T-helper 2 cell treated with Interferon-gamma antibody and Interleukin-4, amounts not matched to agents 5 μg/mL and 100 μg/mL, for 36 hours (primary cell): ENCODE measurements at regions not wholly inside any gene's neighbourhood (a gene's known extent, or its start where the extent isn't known, plus 50 kb on each side); places are given as distances from the start of the nearest gene placed in this dataset.

Source experiments
- DNase-seq: peaks from one replicate; pipeline ENCODE4 v3.0.0; 2021; ENCODE audit warnings: low spot score
- H3K27ac Mint-ChIP-seq: one replicate; pipeline ENCODE4 v1.8.0; 2021; ENCODE audit warnings: mild to moderate bottlenecking, mixed read lengths
- H3K27me3 Mint-ChIP-seq: one replicate; pipeline ENCODE4 v1.8.0; 2021; ENCODE audit warnings: low read depth, mixed read lengths
- H3K36me3 Mint-ChIP-seq: one replicate; pipeline ENCODE4 v1.8.0; 2021; ENCODE audit warnings: low read depth, mixed read lengths
- H3K4me1 Mint-ChIP-seq: one replicate; pipeline ENCODE4 v1.8.0; 2021; ENCODE audit warnings: low read depth, mixed read lengths
- H3K4me3 Mint-ChIP-seq: one replicate; pipeline ENCODE4 v1.8.0; 2022; ENCODE audit warnings: mild to moderate bottlenecking, moderate library complexity, mixed read lengths
- H3K9me3 Mint-ChIP-seq: one replicate; pipeline ENCODE4 v1.8.0; 2021; ENCODE audit warnings: mixed read lengths

DNA sequence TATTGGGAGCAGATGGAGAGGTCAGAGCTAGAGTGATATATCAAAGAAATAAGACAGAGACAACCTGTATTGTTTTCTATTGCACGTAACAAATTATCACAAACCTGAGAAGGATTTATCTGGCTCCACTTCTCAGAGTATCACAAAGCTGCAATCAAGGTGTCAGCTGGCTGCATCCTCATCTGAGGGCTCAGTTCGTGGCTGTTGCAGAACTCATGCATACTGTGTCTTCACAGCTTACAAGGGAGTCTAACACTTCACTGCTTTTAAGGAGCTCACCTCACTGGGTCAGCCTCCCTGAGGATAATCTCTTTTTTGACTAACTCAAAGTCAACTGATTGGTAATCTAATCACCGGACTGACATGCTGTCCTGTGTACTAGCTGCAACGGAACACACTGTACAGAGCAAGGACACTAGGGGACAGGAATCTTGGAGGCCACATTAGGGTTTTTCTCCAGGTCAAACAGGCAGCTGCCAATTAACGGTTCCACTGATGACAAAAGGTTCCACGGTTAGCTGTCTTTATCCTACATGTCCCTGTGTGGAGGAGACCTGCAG, 1006.8 kb upstream of the SEMA6D start:
- H3K9me3 Mint-ChIP-seq = peaks cover 52% of the 10 kb centered on the region
- no peak for DNase-seq
- no peak overlapping the region for H3K4me3 Mint-ChIP-seq
- no peaks in the 10 kb centered on the region for H3K36me3 Mint-ChIP-seq
- H3K27me3 Mint-ChIP-seq = no peaks in the 10 kb centered on the region
- H3K4me1 Mint-ChIP-seq = no peaks in the 10 kb centered on the region
- no peak overlapping the region for H3K27ac Mint-ChIP-seq

GRCh38 chr15:46713045-46713444, 1004.3 kb upstream of the SEMA6D start:
- DNase-seq = no peak
- H3K4me3 Mint-ChIP-seq = no peak overlapping the region
- H3K9me3 Mint-ChIP-seq = peaks cover 43% of the 10 kb centered on the region
- no peaks in the 10 kb centered on the region for H3K36me3 Mint-ChIP-seq
- no peaks in the 10 kb centered on the region for H3K27me3 Mint-ChIP-seq
- H3K4me1 Mint-ChIP-seq = no peaks in the 10 kb centered on the region
- H3K27ac Mint-ChIP-seq = no peak overlapping the region

- H3K4me1 Mint-ChIP-seq = no peaks in the 10 kb centered on the region
- no peak for DNase-seq
- H3K4me3 Mint-ChIP-seq = no peak overlapping the region
- no peaks in the 10 kb centered on the region for H3K36me3 Mint-ChIP-seq
- no peaks in the 10 kb centered on the region for H3K27me3 Mint-ChIP-seq
- H3K27ac Mint-ChIP-seq = no peak overlapping the region
- H3K9me3 Mint-ChIP-seq = peaks cover 31% of the 10 kb centered on the region
Observed at GRCh38 chr15:46714950-46715349, 1002.4 kb upstream of the SEMA6D start.

GRCh38 chr15:46723308-46723707, 994.0 kb upstream of the SEMA6D start:
- Mint-ChIP-seq H3K9me3 (peaks cover 48% of the 10 kb centered on the region), H3K27ac (no peak overlapping the region), H3K27me3 (no peaks in the 10 kb centered on the region), H3K4me3 (no peak overlapping the region), H3K4me1 (no peaks in the 10 kb centered on the region), H3K36me3 (no peaks in the 10 kb centered on the region)
- DNase-seq = no peak

DNA sequence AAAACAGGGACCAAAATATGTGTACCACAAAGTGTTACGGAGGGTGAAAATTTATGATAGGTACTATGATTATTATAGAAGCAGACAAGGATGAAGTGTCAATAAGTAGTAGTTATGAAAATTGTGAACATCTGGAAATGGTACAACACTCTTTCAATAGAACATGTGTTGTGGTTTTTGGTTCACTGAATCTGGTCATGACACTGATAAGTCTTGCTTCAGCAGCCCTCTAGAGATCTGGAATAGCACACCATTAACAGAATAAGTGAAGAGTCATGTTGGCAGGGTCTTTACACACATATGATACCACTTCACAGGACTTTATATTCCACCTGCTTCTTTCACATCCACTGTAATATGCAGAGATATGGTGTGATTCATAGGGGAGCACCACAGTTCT, 985.2 kb upstream of the SEMA6D start:
- peaks cover 35% of the 10 kb centered on the region for H3K9me3 Mint-ChIP-seq
- no peaks in the 10 kb centered on the region for H3K36me3 Mint-ChIP-seq
- no peaks in the 10 kb centered on the region for H3K27me3 Mint-ChIP-seq
- H3K4me1 Mint-ChIP-seq = no peaks in the 10 kb centered on the region
- no peak for DNase-seq
- no peak overlapping the region for H3K4me3 Mint-ChIP-seq
- H3K27ac Mint-ChIP-seq = no peak overlapping the region

GRCh38 chr15:46735115-46735514, 982.2 kb upstream of the SEMA6D start:
- no peak overlapping the region for H3K27ac Mint-ChIP-seq
- H3K27me3 Mint-ChIP-seq = no peaks in the 10 kb centered on the region
- no peaks in the 10 kb centered on the region for H3K4me1 Mint-ChIP-seq
- peaks cover 21% of the 10 kb centered on the region for H3K9me3 Mint-ChIP-seq
- no peak overlapping the region for H3K4me3 Mint-ChIP-seq
- no peaks in the 10 kb centered on the region for H3K36me3 Mint-ChIP-seq
- no peak for DNase-seq

GRCh38 chr15:46751303-46751702, 966.0 kb upstream of the SEMA6D start:
- H3K36me3 Mint-ChIP-seq = no peaks in the 10 kb centered on the region
- no peak for DNase-seq
- H3K9me3 Mint-ChIP-seq = peaks cover 27% of the 10 kb centered on the region
- H3K4me3 Mint-ChIP-seq = no peak overlapping the region
- H3K27ac Mint-ChIP-seq = no peak overlapping the region
- no peaks in the 10 kb centered on the region for H3K27me3 Mint-ChIP-seq
- H3K4me1 Mint-ChIP-seq = no peaks in the 10 kb centered on the region

DNA sequence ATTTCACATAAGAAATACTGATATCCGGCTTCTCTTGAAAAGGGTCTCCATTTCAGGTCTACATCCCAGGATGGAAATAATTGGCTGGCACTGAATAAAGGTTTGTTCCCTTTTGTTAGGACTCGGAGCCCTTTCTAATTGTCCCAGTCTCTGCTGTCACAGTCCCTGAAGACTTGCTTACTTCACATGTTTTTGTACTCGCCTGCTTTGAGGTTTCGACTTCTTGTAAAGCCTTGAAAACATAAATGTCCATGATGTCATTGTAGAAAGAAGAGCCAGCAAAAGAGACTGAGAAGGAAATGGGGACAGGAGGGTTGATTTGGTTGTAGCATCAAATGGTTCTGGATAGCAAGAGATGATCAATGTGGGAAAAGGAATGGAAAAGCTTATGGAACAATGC, 963.4 kb upstream of the SEMA6D start:
- H3K27me3 Mint-ChIP-seq = no peaks in the 10 kb centered on the region
- no peaks in the 10 kb centered on the region for H3K4me1 Mint-ChIP-seq
- H3K27ac Mint-ChIP-seq = no peak overlapping the region
- peaks cover 44% of the 10 kb centered on the region for H3K9me3 Mint-ChIP-seq
- no peak for DNase-seq
- no peak overlapping the region for H3K4me3 Mint-ChIP-seq
- no peaks in the 10 kb centered on the region for H3K36me3 Mint-ChIP-seq

DNA sequence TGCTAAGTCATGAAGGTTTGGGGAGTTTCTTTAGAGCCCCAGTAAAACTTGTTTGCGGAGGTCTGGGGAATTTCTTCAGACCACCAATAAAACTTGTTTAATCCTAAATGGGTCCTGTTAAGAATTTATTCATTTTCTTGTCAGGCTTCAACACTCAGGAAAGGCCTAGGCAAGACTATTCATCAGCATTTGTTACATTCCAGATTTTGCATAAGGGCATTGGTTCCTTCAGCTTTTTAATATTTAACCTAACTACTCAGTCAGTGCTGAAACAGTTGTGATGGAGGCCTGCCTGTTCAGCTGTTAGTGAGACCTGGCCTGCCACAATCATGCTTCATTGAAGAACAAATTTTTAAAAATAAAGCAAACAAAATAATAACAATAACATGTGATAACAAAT, 954.2 kb upstream of the SEMA6D start:
- H3K27ac Mint-ChIP-seq = no peak overlapping the region
- no peak overlapping the region for H3K4me3 Mint-ChIP-seq
- DNase-seq = no peak
- H3K4me1 Mint-ChIP-seq = no peaks in the 10 kb centered on the region
- H3K36me3 Mint-ChIP-seq = no peaks in the 10 kb centered on the region
- no peaks in the 10 kb centered on the region for H3K27me3 Mint-ChIP-seq
- H3K9me3 Mint-ChIP-seq = peaks cover 51% of the 10 kb centered on the region

DNA sequence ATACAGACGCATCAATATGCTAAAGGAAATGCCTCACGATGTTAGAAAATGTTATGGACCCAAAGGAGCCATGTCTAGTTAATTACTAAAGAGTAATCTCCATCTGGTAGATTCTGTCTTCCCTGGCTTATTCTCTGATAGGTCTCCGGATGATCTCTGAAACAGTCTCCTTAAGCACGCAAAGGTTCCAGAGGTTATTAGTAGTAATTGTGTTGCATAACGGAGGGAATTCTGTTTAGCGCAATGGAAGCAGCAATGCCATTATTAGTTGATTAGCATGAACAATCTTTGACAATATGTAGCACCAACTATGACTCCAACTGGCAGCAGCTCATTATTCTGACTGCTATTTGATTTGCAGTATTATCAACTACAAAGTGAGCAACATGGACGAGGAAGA, 952.5 kb upstream of the SEMA6D start:
- Mint-ChIP-seq H3K27me3 (no peaks in the 10 kb centered on the region), H3K9me3 (peaks cover 48% of the 10 kb centered on the region), H3K4me3 (no peak overlapping the region), H3K36me3 (no peaks in the 10 kb centered on the region), H3K4me1 (no peaks in the 10 kb centered on the region), H3K27ac (no peak overlapping the region)
- DNase-seq = no peak

GRCh38 chr15:46766021-46766420, 951.3 kb upstream of the SEMA6D start:
- Mint-ChIP-seq H3K27me3 (no peaks in the 10 kb centered on the region), H3K4me1 (no peaks in the 10 kb centered on the region), H3K27ac (no peak overlapping the region), H3K4me3 (no peak overlapping the region), H3K9me3 (peaks cover 46% of the 10 kb centered on the region), H3K36me3 (no peaks in the 10 kb centered on the region)
- DNase-seq = no peak

DNA sequence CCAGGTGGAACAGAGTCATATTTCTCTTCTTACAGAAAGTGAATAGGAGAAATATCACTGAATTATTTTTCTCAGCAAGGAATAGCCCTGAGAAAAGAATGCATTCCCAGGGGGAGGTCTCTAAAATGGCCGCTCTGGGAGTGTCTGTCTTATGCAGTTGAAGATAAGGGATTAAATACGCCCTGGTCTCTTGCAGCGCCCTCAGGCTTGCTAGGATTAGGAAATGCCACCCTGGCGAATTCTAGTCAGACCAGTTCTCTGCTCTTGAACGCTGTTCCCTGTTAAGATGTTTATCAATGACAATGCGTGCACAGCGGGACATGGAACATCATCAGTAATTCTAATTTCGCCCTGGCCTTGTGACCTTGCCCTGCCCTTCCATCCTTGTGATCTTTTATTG, 949.0 kb upstream of the SEMA6D start:
- H3K27me3 Mint-ChIP-seq = no peaks in the 10 kb centered on the region
- peaks cover 49% of the 10 kb centered on the region for H3K9me3 Mint-ChIP-seq
- no peaks in the 10 kb centered on the region for H3K36me3 Mint-ChIP-seq
- no peak overlapping the region for H3K4me3 Mint-ChIP-seq
- DNase-seq = no peak
- no peaks in the 10 kb centered on the region for H3K4me1 Mint-ChIP-seq
- H3K27ac Mint-ChIP-seq = no peak overlapping the region

GRCh38 chr15:46773016-46773415, 944.3 kb upstream of the SEMA6D start:
- H3K4me3 Mint-ChIP-seq = no peak overlapping the region
- H3K36me3 Mint-ChIP-seq = no peaks in the 10 kb centered on the region
- no peak for DNase-seq
- H3K9me3 Mint-ChIP-seq = peaks cover 62% of the 10 kb centered on the region
- no peak overlapping the region for H3K27ac Mint-ChIP-seq
- H3K4me1 Mint-ChIP-seq = no peaks in the 10 kb centered on the region
- H3K27me3 Mint-ChIP-seq = no peaks in the 10 kb centered on the region

- no peak overlapping the region for H3K4me3 Mint-ChIP-seq
- H3K36me3 Mint-ChIP-seq = no peaks in the 10 kb centered on the region
- DNase-seq = no peak
- H3K27me3 Mint-ChIP-seq = no peaks in the 10 kb centered on the region
- no peak overlapping the region for H3K27ac Mint-ChIP-seq
- H3K9me3 Mint-ChIP-seq = peaks cover 70% of the 10 kb centered on the region
- no peaks in the 10 kb centered on the region for H3K4me1 Mint-ChIP-seq
Observed at GRCh38 chr15:46778876-46779275, 938.4 kb upstream of the SEMA6D start.

DNA sequence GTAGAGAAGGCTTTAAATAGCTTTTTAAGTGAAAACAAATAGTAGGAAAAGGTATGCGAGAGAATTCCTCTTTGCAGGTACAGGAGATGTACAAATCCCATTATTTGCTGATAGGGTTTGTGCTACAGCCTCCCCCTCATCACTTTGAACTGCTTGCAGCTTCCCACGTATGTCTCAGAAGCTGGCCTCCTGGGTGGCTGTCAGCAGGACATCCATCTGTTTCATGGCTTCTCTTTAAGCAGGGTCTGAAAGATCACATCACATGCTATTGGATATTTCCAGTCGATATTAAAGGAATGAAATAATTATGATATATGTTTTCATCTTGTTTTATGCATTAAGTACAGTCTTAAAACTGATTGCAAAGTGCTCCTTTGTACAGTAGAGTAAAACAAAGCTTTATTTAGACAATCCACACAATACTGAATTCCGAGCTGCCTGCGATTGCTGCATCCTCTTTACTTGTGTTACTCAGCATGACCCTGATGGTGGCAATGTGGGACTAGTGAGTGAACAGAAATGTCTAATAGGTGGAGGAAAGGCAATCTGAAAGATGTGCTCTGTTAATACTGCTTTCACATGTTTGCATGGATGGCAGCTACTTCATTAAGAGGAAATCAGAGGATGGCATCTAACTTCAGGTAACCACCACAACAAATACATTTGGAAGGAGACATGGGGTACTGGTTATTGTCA, 930.6 kb upstream of the SEMA6D start:
- H3K9me3 Mint-ChIP-seq = peaks cover 43% of the 10 kb centered on the region
- H3K4me1 Mint-ChIP-seq = no peaks in the 10 kb centered on the region
- H3K27ac Mint-ChIP-seq = no peak overlapping the region
- no peaks in the 10 kb centered on the region for H3K36me3 Mint-ChIP-seq
- no peak for DNase-seq
- H3K27me3 Mint-ChIP-seq = no peaks in the 10 kb centered on the region
- no peak overlapping the region for H3K4me3 Mint-ChIP-seq
